Left lung (tissue), 4 donors: ENCODE measurements at regions not wholly inside any gene's neighbourhood (a gene's known extent, or its start where the extent isn't known, plus 50 kb on each side); places are given as distances from the start of the nearest gene placed in this dataset.

Experiments
- ATAC-seq: fragments of 200-7000 bp; cut with Tn5 transposase; one replicate; pipeline ENCODE4 v1.9.1; 2020; ENCODE audit warnings: moderate library complexity
- DNase-seq, 4 donors: peaks; one replicate each; pipeline ENCODE4 v3.0.0-alpha.2; 2013 to 2020
- H3K27ac ChIP-seq, 2 donors: fragments of 200-600 bp; sonication (generic) in 1 of 2; one replicate each; pipeline versions ENCODE4 v1.5.0 to v1.8.0; 2020 to 2021
- H3K27me3 ChIP-seq, 2 donors: fragments of 200-600 bp; sonication (generic) in 1 of 2; one replicate each; pipeline versions ENCODE4 v1.5.0 to v1.8.0; 2020 to 2021
- H3K36me3 ChIP-seq, 2 donors: fragments of 200-600 bp; sonication (generic) in 1 of 2; one replicate each; pipeline versions ENCODE4 v1.5.0 to v1.8.0; 2020 to 2021
- H3K4me1 ChIP-seq, 2 donors: fragments of 200-600 bp; one replicate each; pipeline ENCODE4 v1.8.0; 2021
- H3K4me3 ChIP-seq, 2 donors: fragments of 200-600 bp; sonication (generic) in 1 of 2; one replicate each; pipeline versions ENCODE4 v1.5.0 to v1.8.0; 2020 to 2021; ENCODE audit warnings: mild to moderate bottlenecking in 1 of 2
- H3K9me3 ChIP-seq, 2 donors: fragments of 200-600 bp; sonication (generic) in 1 of 2; one replicate each; pipeline versions ENCODE4 v1.5.0 to v1.8.0; 2020 to 2021
- intact Hi-C, 2 donors: fragments of 100-400 bp; cut with DNase I; formaldehyde crosslinking; loops; one replicate each; pipeline versions ENCODE4 v1.11.2 to v1.14.2; 2022
- TF ChIP-seq, protein P1 (sequence below), 2 donors: fragments of 200-600 bp; sonication (generic) in 1 of 2; IDR thresholded peaks; one replicate each; pipeline versions ENCODE4 v1.5.0 to v1.8.0; 2021; ENCODE audit warnings: antibody characterized with exemption in 2 of 2
- donor health status: DM: no; HTN: yes; CAD: no.
- donor health status: DM: no; HTN: no; CAD: no.

DNA sequence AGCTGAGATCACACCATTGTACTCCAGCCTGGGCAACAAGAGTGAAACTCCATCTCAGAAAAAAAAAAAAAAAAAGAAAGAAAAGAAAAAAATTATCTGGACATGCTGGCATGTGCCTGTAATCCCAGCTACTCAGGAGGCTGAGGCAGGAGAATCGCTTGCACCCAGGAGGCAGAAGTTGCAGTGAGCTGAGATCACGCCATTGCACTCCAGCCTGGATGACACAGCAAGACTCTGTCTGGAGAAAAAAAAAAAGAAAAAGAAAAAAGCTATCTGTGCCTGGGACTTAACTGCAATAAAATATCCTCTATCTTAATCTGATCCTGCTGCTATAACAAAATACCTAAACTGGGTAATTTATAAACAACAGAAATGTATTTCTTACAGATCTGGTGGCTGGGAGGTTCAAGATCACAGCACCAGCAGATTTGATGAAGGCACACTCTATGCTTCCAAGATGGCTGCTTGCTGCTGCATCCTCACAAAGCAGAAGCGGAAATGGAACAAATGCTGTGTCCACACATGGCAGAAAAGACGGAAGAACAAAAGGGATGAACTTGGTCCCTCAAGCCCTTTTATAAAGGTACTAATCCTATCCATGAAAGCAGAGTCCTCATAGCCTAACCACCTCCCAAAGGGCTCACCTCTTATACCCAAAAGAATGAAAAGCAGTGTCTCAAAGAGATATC is 273.3 kb upstream of the JARID2 start:
- DNase-seq, result no peak
- intact Hi-C loops, result no loop called here
- Histone ChIP-seq H3K4me1 (peaks cover 0 to 11% of the 10 kb centered on the region in 2 donors), H3K27ac (no peak overlapping the region), H3K36me3 (no peaks in the 10 kb centered on the region), H3K27me3 (no peaks in the 10 kb centered on the region), H3K4me3 (no peak overlapping the region), H3K9me3 (peaks cover 0 to 7% of the 10 kb centered on the region in 2 donors)
- no peak for ATAC-seq
- TF ChIP-seq, protein P1, sequence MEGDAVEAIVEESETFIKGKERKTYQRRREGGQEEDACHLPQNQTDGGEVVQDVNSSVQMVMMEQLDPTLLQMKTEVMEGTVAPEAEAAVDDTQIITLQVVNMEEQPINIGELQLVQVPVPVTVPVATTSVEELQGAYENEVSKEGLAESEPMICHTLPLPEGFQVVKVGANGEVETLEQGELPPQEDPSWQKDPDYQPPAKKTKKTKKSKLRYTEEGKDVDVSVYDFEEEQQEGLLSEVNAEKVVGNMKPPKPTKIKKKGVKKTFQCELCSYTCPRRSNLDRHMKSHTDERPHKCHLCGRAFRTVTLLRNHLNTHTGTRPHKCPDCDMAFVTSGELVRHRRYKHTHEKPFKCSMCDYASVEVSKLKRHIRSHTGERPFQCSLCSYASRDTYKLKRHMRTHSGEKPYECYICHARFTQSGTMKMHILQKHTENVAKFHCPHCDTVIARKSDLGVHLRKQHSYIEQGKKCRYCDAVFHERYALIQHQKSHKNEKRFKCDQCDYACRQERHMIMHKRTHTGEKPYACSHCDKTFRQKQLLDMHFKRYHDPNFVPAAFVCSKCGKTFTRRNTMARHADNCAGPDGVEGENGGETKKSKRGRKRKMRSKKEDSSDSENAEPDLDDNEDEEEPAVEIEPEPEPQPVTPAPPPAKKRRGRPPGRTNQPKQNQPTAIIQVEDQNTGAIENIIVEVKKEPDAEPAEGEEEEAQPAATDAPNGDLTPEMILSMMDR (IDR thresholded peaks at IDR 0.05), result no peak

DNA sequence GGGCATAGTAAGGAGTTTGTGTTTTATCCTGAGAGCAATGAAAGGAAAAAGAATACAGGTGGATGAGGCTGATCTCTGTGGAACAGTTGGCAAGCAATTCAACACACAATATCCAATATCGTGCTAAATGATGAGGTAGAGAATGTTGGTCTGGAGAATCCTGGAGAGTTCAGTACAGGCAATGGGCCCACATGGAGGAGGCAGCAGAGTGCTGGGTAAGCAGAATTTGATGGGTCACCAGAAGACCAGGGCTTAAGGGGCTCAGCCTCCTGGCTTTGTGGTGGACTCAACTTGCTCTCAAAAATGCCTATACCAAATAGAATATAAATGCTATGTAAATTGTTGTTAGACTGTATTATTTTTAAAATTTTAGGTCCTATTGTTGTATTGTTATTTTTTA is 271.5 kb upstream of the JARID2 start:
- intact Hi-C loops, result no loop called here
- Histone ChIP-seq H3K9me3 (peaks cover 0 to 2% of the 10 kb centered on the region in 2 donors), H3K4me1 (peaks cover 0 to 7% of the 10 kb centered on the region in 2 donors), H3K36me3 (no peaks in the 10 kb centered on the region), H3K27me3 (no peaks in the 10 kb centered on the region), H3K4me3 (no peak overlapping the region), H3K27ac (no peak overlapping the region)
- no peak for DNase-seq
- TF ChIP-seq, protein P1 (IDR thresholded peaks at IDR 0.05), result no peak
- no peak for ATAC-seq

DNA sequence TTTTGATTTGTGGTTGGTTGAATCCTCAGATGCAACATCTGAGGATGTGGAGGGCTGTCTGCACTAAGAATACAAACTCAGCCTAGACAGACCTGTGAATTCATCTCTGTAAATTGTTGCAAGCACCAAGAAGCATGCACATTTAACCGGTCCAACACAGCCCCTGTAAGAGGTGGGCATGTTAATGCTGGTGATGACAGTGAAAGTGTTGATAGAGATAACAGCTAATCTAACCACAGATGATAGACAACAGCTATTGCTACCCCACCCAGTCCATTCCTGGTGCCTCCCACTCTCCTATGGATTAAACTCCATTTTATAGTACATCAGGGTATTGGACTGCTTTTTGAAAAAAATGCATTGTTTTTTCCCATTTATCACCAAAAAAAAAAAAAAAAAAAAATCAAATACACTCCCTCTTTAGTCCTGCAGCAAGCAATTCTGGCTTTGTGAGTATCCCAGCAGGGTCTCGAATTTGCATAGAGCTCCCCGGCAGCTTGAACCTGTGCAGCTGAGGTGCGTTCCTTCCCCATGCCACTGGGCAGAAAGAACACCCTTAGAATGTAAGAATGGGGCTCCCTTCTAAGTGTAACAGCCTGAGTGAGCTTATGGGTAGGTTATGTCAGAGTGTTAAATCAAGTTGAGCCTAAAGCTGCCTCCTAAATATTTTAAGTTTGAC is 270.9 kb upstream of the JARID2 start:
- intact Hi-C loops, result no loop called here
- no peak for DNase-seq
- Histone ChIP-seq H3K9me3 (no peaks in the 10 kb centered on the region), H3K27ac (no peak overlapping the region), H3K27me3 (no peaks in the 10 kb centered on the region), H3K36me3 (no peaks in the 10 kb centered on the region), H3K4me3 (no peak overlapping the region), H3K4me1 (peaks cover 0 to 7% of the 10 kb centered on the region in 2 donors)
- ATAC-seq, result no peak
- TF ChIP-seq, protein P1 (IDR thresholded peaks at IDR 0.05), result no peak

DNA sequence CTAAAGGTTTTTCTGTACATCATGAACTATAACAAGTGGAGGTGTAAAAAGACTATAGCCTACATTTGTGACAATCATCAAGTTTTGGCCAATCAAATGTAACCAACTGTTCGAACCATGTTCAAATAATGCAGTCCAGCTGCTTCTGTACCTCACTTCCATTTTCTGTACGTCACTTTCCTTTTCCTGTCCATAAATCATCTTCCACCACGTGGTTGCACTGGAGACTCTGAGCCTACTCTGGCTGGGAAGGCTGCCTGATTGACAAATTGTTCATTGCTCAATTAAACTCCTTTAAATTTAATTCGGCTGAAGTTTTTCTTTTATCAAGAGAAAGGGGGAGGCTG is 270.4 kb upstream of the JARID2 start:
- Histone ChIP-seq H3K27ac (no peak overlapping the region), H3K27me3 (no peaks in the 10 kb centered on the region), H3K36me3 (no peaks in the 10 kb centered on the region), H3K4me3 (no peak overlapping the region), H3K9me3 (no peaks in the 10 kb centered on the region), H3K4me1 (peaks cover 0 to 7% of the 10 kb centered on the region in 2 donors)
- intact Hi-C loops, result no loop called here
- ATAC-seq (no peak), DNase-seq (no peak)
- TF ChIP-seq, protein P1 (IDR thresholded peaks at IDR 0.05), result no peak

DNA sequence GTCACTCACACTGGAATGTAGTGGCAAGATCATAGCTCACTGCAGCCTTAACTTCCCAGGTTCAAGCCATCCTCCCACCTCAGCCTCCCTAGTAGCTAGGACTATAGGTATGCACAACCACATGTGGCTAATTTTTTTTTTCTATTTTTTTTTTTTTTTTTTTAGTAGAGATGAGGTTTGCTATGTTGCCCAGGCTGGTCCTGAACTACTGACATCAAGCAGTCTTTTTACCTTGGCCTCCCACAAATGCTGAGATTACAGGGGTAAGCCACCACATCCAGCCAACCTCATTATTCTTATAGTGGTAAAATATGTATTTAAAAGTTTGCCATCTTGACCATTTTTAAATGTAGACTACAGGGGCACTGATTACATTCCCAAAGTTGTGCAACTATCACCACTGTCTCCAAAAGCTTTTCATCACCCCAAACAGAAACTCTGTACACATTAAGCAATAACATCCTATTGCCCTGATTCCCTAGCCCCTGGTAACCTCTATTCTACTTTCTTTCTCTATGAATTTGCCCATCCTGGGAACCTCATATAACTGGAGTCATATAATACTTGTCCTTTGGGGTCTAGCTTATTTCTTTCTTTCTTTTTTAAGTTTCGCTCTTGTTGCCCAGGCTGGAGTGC is 268.0 kb upstream of the JARID2 start:
- ATAC-seq (no peak), DNase-seq (no peak)
- Histone ChIP-seq H3K27ac (no peak overlapping the region), H3K36me3 (no peaks in the 10 kb centered on the region), H3K27me3 (no peaks in the 10 kb centered on the region), H3K9me3 (no peaks in the 10 kb centered on the region), H3K4me3 (no peak overlapping the region), H3K4me1 (peaks cover 0 to 7% of the 10 kb centered on the region in 2 donors)
- TF ChIP-seq, protein P1 (IDR thresholded peaks at IDR 0.05), result no peak
- intact Hi-C loops, result no loop called here
